PC-9 (cell line): ENCODE measurements at regions not wholly inside any gene's neighbourhood (a gene's known extent, or its start where the extent isn't known, plus 50 kb on each side); places are given as distances from the start of the nearest gene placed in this dataset.
"Not testable (repeated sequence)": the region's sequence is repeated elsewhere in the genome, so short reads cannot be mapped to it uniquely, and the experiment has no call there.

Experiments
- BruUV-seq: library from RNA; stranded (reverse); fragments of 400-500 nt; replicated peaks from 2 replicates; lab custom pipeline; 2021; lab: Mats Ljungman, UMichigan
- CTCF ChIA-PET: fragments of 300-600 bp; sonication (Branson Sonifier 250); formaldehyde crosslinking; loops from one replicate; lab custom pipeline; 2022; ENCODE audit warnings: antibody characterized with exemption; lab: Charles Lee
- POLR2A ChIA-PET: fragments of 300-600 bp; sonication (Branson Sonifier 250); formaldehyde crosslinking; loops from one replicate; lab custom pipeline; 2022; ENCODE audit warnings: antibody characterized with exemption; ENCODE audit not compliant: unreplicated experiment; lab: Charles Lee
- DNase-seq, 2 experiments: peaks; one replicate each; pipeline versions ENCODE4 v3.0.0 to v3.0.0-alpha.2; 2015 to 2022; ENCODE audit warnings: mixed read lengths in 1 of 2
- H2AFZ ChIP-seq: fragments of 200-600 bp; sonication (generic); 2 replicates; pipeline ENCODE4 v1.8.1; 2017; ENCODE audit warnings: antibody characterized with exemption
- H3F3A ChIP-seq: fragments of 200-600 bp; sonication (generic); 2 replicates; pipeline ENCODE4 v1.8.1; 2017; ENCODE audit warnings: antibody characterized with exemption, mild to moderate bottlenecking, low read depth; ENCODE audit not compliant: insufficient read depth
- H3K27ac ChIP-seq: fragments of 200-600 bp; sonication (generic); 2 replicates; pipeline ENCODE4 v1.6.1; 2016; ENCODE audit warnings: mixed run types
- H3K27me3 ChIP-seq: fragments of 200-600 bp; sonication (generic); 2 replicates; pipeline ENCODE4 v1.6.1; 2016; ENCODE audit warnings: low read depth, mixed run types; ENCODE audit not compliant: insufficient read depth
- H3K36me3 ChIP-seq: fragments of 200-600 bp; sonication (generic); 2 replicates; pipeline ENCODE4 v1.6.1; 2016; ENCODE audit warnings: low read depth, mixed run types
- H3K4me1 ChIP-seq: fragments of 200-600 bp; sonication (generic); replicated peaks from 2 replicates; pipeline ENCODE4 v1.6.1; 2016; ENCODE audit warnings: mixed run types; ENCODE audit not compliant: insufficient read depth
- H3K4me2 ChIP-seq: fragments of 200-600 bp; sonication (generic); 2 replicates; pipeline ENCODE4 v1.6.1; 2017; ENCODE audit warnings: mixed run types
- H3K4me3 ChIP-seq: fragments of 200-600 bp; sonication (generic); 2 replicates; pipeline ENCODE4 v1.6.1; 2016; ENCODE audit warnings: mixed run types
- H3K79me2 ChIP-seq: fragments of 200-600 bp; sonication (generic); 2 replicates; pipeline ENCODE4 v1.6.1; 2017; ENCODE audit warnings: low read depth, mixed run types
- H3K9me2 ChIP-seq: fragments of 200-600 bp; sonication (generic); 2 replicates; pipeline ENCODE4 v1.8.1; 2017; ENCODE audit warnings: mild to moderate bottlenecking; ENCODE audit not compliant: insufficient read depth
- H3K9me3 ChIP-seq: fragments of 200-600 bp; sonication (generic); 2 replicates; pipeline ENCODE4 v1.8.1; 2016; ENCODE audit warnings: low read depth; ENCODE audit not compliant: insufficient read depth
- H4K20me1 ChIP-seq: fragments of 200-600 bp; sonication (generic); 2 replicates; pipeline ENCODE4 v1.8.1; 2017; ENCODE audit not compliant: insufficient read depth
- EZH2 ChIP-seq: fragments of 200-600 bp; sonication (generic); IDR thresholded peaks from 2 replicates; pipeline ENCODE4 v1.8.0; 2017; ENCODE audit warnings: antibody characterized with exemption, low read depth
- intact Hi-C: fragments of 100-400 bp; cut with micrococcal nuclease; formaldehyde crosslinking; loops from one replicate; pipeline ENCODE4 v1.10.0; 2022; ENCODE audit not compliant: unreplicated experiment
- TF ChIP-seq, protein P1 (sequence below): fragments of 200-600 bp; sonication (generic); conservative IDR thresholded peaks from 2 replicates; pipeline ENCODE4 v1.6.1; 2017; ENCODE audit warnings: mixed run types, antibody characterized with exemption, mild to moderate bottlenecking, moderate library complexity

GRCh38 chrX:1041091-1041490 is 171.4 kb downstream of the CRLF2 start:
- Histone ChIP-seq H3K27me3 (peaks cover 63% of the 10 kb centered on the region), H3F3A (no peaks in the 10 kb centered on the region), H3K4me2 (no peak overlapping the region), H3K79me2 (no peaks in the 10 kb centered on the region), H4K20me1 (no peaks in the 10 kb centered on the region), H3K36me3 (no peaks in the 10 kb centered on the region), H3K27ac (no peak overlapping the region), H3K9me3 (peaks cover 7% of the 10 kb centered on the region; the same call in 1 of the 2 replicates), H2AFZ (no peak overlapping the region), H3K4me3 (no peak overlapping the region), H3K9me2 (no peaks in the 10 kb centered on the region), H3K4me1 (no peaks in the 10 kb centered on the region)
- intact Hi-C loops, result no loop called here
- POLR2A ChIA-PET, result no interaction called here
- TF ChIP-seq EZH2, result no peak
- no TSS peak for BruUV-seq
- DNase-seq, result no peak
- CTCF ChIA-PET, result no interaction called here

- CTCF ChIA-PET, H3K9me2 ChIP-seq, H3K79me2 ChIP-seq, H3K4me1 ChIP-seq, H3K27ac ChIP-seq, H4K20me1 ChIP-seq, intact Hi-C loops, H3K36me3 ChIP-seq, BruUV-seq, H2AFZ ChIP-seq, H3K9me3 ChIP-seq, POLR2A ChIA-PET, H3K4me2 ChIP-seq, H3K4me3 ChIP-seq, H3F3A ChIP-seq, DNase-seq: not testable (repeated sequence)
- peaks cover 48% of the 10 kb centered on the region for H3K27me3 ChIP-seq
Measured at GRCh38 chrX:1035931-1036330, 176.5 kb downstream of the CRLF2 start.

DNA sequence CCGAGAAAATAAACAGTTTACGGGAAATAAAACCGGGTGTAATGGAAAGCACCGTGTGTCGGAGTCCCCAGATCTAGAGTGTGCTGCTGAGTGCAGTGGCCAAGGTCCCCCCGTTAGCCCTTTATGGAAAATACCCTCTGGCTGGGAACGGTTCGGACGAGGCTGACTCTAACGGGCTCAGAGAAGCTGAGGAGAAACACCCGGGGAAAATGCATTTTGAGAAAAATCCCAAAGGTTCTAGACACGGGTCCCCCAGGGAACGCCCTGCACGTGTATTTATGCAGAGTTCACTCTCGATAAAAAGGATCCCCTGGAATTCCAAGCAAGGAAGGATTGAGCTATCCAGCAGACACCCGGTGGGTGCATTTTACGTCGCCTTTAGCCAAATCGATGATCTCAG is 177.2 kb downstream of the CRLF2 start:
- DNase-seq, result no peak
- BruUV-seq, result no TSS peak
- no peaks in the 10 kb centered on the region for H3F3A ChIP-seq
- no peaks in the 10 kb centered on the region for H3K9me2 ChIP-seq
- no peak overlapping the region for H3K4me2 ChIP-seq
- no peak overlapping the region for H3K27ac ChIP-seq
- no peaks in the 10 kb centered on the region for H3K36me3 ChIP-seq
- peaks cover 43% of the 10 kb centered on the region for H3K27me3 ChIP-seq
- no peaks in the 10 kb centered on the region for H4K20me1 ChIP-seq
- no peaks in the 10 kb centered on the region for H3K4me1 ChIP-seq
- H3K79me2 ChIP-seq, result no peaks in the 10 kb centered on the region
- no peak overlapping the region for H2AFZ ChIP-seq
- ChIA-PET POLR2A (no interaction called here), CTCF (no interaction called here)
- TF ChIP-seq, protein P1, sequence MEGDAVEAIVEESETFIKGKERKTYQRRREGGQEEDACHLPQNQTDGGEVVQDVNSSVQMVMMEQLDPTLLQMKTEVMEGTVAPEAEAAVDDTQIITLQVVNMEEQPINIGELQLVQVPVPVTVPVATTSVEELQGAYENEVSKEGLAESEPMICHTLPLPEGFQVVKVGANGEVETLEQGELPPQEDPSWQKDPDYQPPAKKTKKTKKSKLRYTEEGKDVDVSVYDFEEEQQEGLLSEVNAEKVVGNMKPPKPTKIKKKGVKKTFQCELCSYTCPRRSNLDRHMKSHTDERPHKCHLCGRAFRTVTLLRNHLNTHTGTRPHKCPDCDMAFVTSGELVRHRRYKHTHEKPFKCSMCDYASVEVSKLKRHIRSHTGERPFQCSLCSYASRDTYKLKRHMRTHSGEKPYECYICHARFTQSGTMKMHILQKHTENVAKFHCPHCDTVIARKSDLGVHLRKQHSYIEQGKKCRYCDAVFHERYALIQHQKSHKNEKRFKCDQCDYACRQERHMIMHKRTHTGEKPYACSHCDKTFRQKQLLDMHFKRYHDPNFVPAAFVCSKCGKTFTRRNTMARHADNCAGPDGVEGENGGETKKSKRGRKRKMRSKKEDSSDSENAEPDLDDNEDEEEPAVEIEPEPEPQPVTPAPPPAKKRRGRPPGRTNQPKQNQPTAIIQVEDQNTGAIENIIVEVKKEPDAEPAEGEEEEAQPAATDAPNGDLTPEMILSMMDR, result no peak
- TF ChIP-seq EZH2, result no peak
- no peaks in the 10 kb centered on the region for H3K9me3 ChIP-seq
- H3K4me3 ChIP-seq, result no peak overlapping the region
- intact Hi-C loops, result no loop called here

- Histone ChIP-seq H3K36me3 (no peaks in the 10 kb centered on the region), H3K27ac (no peak overlapping the region), H3K27me3 (peaks cover 39% of the 10 kb centered on the region), H3K79me2 (no peaks in the 10 kb centered on the region), H4K20me1 (no peaks in the 10 kb centered on the region), H3K9me3 (no peaks in the 10 kb centered on the region), H3K4me1 (no peaks in the 10 kb centered on the region), H3K9me2 (no peaks in the 10 kb centered on the region), H3K4me2 (no peak overlapping the region), H3K4me3 (no peak overlapping the region), H3F3A (no peaks in the 10 kb centered on the region), H2AFZ (no peak overlapping the region)
- no peak for DNase-seq
- POLR2A ChIA-PET, result no interaction called here
- BruUV-seq, result no TSS peak
- intact Hi-C loops, result no loop called here
- CTCF ChIA-PET, result no interaction called here
- TF ChIP-seq EZH2, result no peak
- TF ChIP-seq, protein P1, result no peak
Measured at GRCh38 chrX:1034717-1035116, 177.7 kb downstream of the CRLF2 start.
